Esophagus squamous epithelium (tissue), 5 donors: ENCODE measurements at regions not wholly inside any gene's neighbourhood (a gene's known extent, or its start where the extent isn't known, plus 50 kb on each side); places are given as distances from the start of the nearest gene placed in this dataset.
"Not testable (repeated sequence)": the region's sequence is repeated elsewhere in the genome, so short reads cannot be mapped to it uniquely, and the experiment has no call there.

Source experiments
- DNase-seq: peaks from one replicate; lab custom pipeline; 2025; lab: John Stamatoyannopoulos, UW
- H3K27ac ChIP-seq, 4 donors: fragments of 200-600 bp; sonication (generic); one replicate each; pipeline ENCODE4 v1.5.1; 2016 to 2019; ENCODE audit warnings: mild to moderate bottlenecking in 1 of 4
- H3K27me3 ChIP-seq, 4 donors: fragments of 200-600 bp; sonication (generic); 1 replicate in 3 of 4; 2 replicates in 1 of 4; pipeline versions ENCODE4 v1.5.1 to v1.6.0; 2017 to 2021; ENCODE audit warnings: antibody characterized with exemption in 1 of 4
- H3K36me3 ChIP-seq, 3 donors: fragments of 200-600 bp; sonication (generic); one replicate each; pipeline ENCODE4 v1.5.1; 2016 to 2019
- H3K4me1 ChIP-seq, 3 donors: fragments of 200-600 bp; sonication (generic); one replicate each; pipeline ENCODE4 v1.5.1; 2017 to 2019
- H3K4me3 ChIP-seq, 4 donors: fragments of 200-600 bp; sonication (generic); 1 replicate in 3 of 4; 2 replicates in 1 of 4; pipeline ENCODE4 v1.5.1; 2016 to 2019; ENCODE audit warnings: mild to moderate bottlenecking in 2 of 4, moderate library complexity in 1 of 4
- H3K9me3 ChIP-seq, 3 donors: fragments of 200-600 bp; sonication (generic); one replicate each; pipeline ENCODE4 v1.5.1; 2016 to 2019
- POLR2A ChIP-seq, 4 donors: fragments of 450-650 bp; IDR thresholded peaks; one replicate each; pipeline ENCODE4 v1.6.1; 2017; ENCODE audit warnings: antibody characterized with exemption in 4 of 4, mild to moderate bottlenecking in 4 of 4, moderate library complexity in 3 of 4
- WGBS, 2 donors: methylation state at CpG; one replicate each; pipeline ENCODE4 v1.1.5; 2018; 5-methylcytosine and 5-hydroxymethylcytosine counted together
- intact Hi-C: fragments of 100-400 bp; cut with DNase I; formaldehyde crosslinking; loops from one replicate; pipeline ENCODE4 v1.15.0; 2022
- TF ChIP-seq, protein P1 (sequence below), 6 experiments: fragments of 450-650 bp in 4 of 6; fragments of 200-600 bp in 2 of 6; sonication (generic) in 2 of 6; IDR thresholded peaks; one replicate each; pipeline ENCODE4 v1.5.1; 2016 to 2019; ENCODE audit warnings: antibody characterized with exemption in 6 of 6, mild to moderate bottlenecking in 4 of 6, moderate library complexity in 4 of 6
- donor health status: DM: yes; HTN: yes; CAD: no.

DNA sequence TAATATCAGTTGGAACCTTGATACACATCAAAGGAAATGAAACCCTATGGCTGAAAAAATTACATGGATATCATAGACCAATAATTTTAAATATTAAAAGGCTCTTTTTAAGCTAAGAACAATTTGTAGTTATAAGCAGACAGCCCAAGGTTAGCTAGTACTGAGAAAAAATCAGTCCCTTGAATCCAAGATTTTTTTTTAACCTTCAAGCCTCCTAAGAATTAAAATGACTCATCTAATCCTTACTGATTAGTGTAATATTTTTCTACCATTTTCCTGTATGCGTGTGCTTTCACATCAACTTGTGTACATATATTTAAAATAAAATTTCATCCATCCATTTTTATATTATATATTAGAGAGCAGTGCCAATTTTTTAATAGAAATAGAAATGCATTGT is 1004.9 kb upstream of the ZEB2 start:
- H3K4me1 ChIP-seq = no peaks in the 10 kb centered on the region
- TF ChIP-seq, protein P1, sequence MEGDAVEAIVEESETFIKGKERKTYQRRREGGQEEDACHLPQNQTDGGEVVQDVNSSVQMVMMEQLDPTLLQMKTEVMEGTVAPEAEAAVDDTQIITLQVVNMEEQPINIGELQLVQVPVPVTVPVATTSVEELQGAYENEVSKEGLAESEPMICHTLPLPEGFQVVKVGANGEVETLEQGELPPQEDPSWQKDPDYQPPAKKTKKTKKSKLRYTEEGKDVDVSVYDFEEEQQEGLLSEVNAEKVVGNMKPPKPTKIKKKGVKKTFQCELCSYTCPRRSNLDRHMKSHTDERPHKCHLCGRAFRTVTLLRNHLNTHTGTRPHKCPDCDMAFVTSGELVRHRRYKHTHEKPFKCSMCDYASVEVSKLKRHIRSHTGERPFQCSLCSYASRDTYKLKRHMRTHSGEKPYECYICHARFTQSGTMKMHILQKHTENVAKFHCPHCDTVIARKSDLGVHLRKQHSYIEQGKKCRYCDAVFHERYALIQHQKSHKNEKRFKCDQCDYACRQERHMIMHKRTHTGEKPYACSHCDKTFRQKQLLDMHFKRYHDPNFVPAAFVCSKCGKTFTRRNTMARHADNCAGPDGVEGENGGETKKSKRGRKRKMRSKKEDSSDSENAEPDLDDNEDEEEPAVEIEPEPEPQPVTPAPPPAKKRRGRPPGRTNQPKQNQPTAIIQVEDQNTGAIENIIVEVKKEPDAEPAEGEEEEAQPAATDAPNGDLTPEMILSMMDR (IDR thresholded peaks at IDR 0.05) = no peak
- TF ChIP-seq POLR2A (IDR thresholded peaks at IDR 0.05) = no peak
- H3K36me3 ChIP-seq = no peaks in the 10 kb centered on the region
- intact Hi-C loops = no loop called here
- H3K27me3 ChIP-seq = no peaks in the 10 kb centered on the region
- no peaks in the 10 kb centered on the region for H3K9me3 ChIP-seq
- no peak for DNase-seq
- 34 to 42% methylated on average over 1 of the region's 1 CpG for WGBS, 2 donors
- no peak overlapping the region for H3K27ac ChIP-seq
- H3K4me3 ChIP-seq = no peak overlapping the region

GRCh38 chr2:145524303-145524702 is 1004.4 kb upstream of the ZEB2 start:
- Histone ChIP-seq H3K4me3 (no peak overlapping the region), H3K27ac (no peak overlapping the region)
- WGBS, 2 donors = 76 to 81% methylated on average over 6 of the region's 6 CpGs

GRCh38 chr2:145519254-145519653 is 999.3 kb upstream of the ZEB2 start:
- H3K4me3 ChIP-seq, H3K4me1 ChIP-seq, intact Hi-C loops, H3K27ac ChIP-seq, H3K9me3 ChIP-seq, DNase-seq, H3K36me3 ChIP-seq, H3K27me3 ChIP-seq: not testable (repeated sequence)
- WGBS, 2 donors = 90 to 91% methylated on average over 5 of the region's 5 CpGs

More at GRCh38 chr2:145524303-145524702, 1004.4 kb upstream of the ZEB2 start:
- Histone ChIP-seq H3K36me3 (no peaks in the 10 kb centered on the region), H3K4me1 (no peaks in the 10 kb centered on the region), H3K9me3 (peaks cover 0 to under 1% (median 0%) of the 10 kb centered on the region in 3 donors), H3K27me3 (no peaks in the 10 kb centered on the region)
- intact Hi-C loops = no loop called here
- no peak for DNase-seq
- TF ChIP-seq POLR2A (IDR thresholded peaks at IDR 0.05) = no peak
- TF ChIP-seq, protein P1 (IDR thresholded peaks at IDR 0.05) = no peak

DNA sequence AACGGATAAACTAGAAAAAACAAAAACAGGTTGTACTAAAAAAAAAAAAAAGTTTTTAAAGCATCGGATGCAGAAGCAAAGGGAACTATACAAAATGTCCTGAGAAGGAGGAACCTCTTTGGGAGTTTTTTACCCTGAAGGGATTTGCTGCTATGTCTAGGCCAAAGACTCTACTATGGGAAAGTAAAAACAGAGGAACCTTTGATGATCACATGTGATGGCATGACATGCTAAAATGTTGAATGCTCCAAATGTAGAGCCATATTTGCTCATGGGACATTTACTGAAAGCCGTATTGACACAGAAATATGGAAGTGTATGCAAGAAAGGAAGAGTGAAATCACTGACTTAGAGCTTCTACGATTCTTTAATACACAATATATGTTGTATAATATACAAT is 992.0 kb upstream of the ZEB2 start:
- Histone ChIP-seq H3K36me3 (no peaks in the 10 kb centered on the region), H3K27me3 (no peaks in the 10 kb centered on the region), H3K4me1 (no peaks in the 10 kb centered on the region), H3K4me3 (no peak overlapping the region), H3K27ac (no peak overlapping the region), H3K9me3 (no peaks in the 10 kb centered on the region)
- WGBS, 2 donors = 69 to 89% methylated on average over 4 of the region's 4 CpGs
- TF ChIP-seq, protein P1 (IDR thresholded peaks at IDR 0.05) = no peak
- TF ChIP-seq POLR2A (IDR thresholded peaks at IDR 0.05) = no peak
- intact Hi-C loops = no loop called here
- DNase-seq = no peak

GRCh38 chr2:145503511-145503910 is 983.6 kb upstream of the ZEB2 start:
- Histone ChIP-seq H3K4me1 (no peaks in the 10 kb centered on the region), H3K4me3 (no peak overlapping the region), H3K27ac (no peak overlapping the region), H3K36me3 (no peaks in the 10 kb centered on the region), H3K27me3 (no peaks in the 10 kb centered on the region), H3K9me3 (no peaks in the 10 kb centered on the region)
- WGBS, 2 donors = 61 to 82% methylated on average over 3 of the region's 3 CpGs
- no peak for DNase-seq
- TF ChIP-seq, protein P1 (IDR thresholded peaks at IDR 0.05) = no peak
- TF ChIP-seq POLR2A (IDR thresholded peaks at IDR 0.05) = no peak
- intact Hi-C loops = no loop called here

GRCh38 chr2:145501920-145502319 is 982.0 kb upstream of the ZEB2 start:
- Histone ChIP-seq H3K36me3 (no peaks in the 10 kb centered on the region), H3K27ac (no peak overlapping the region), H3K4me3 (no peak overlapping the region), H3K9me3 (no peaks in the 10 kb centered on the region), H3K4me1 (no peaks in the 10 kb centered on the region), H3K27me3 (no peaks in the 10 kb centered on the region)
- 79 to 87% methylated on average over 3 of the region's 3 CpGs for WGBS, 2 donors
- DNase-seq = no peak
- intact Hi-C loops = no loop called here
- TF ChIP-seq, protein P1 (IDR thresholded peaks at IDR 0.05) = no peak
- TF ChIP-seq POLR2A (IDR thresholded peaks at IDR 0.05) = no peak
